ENCODE measurements at regions not wholly inside any gene's neighbourhood (a gene's known extent, or its start where the extent isn't known, plus 50 kb on each side); places are given as distances from the start of the nearest gene placed in this dataset.
"Not testable (repeated sequence)": the region's sequence is repeated elsewhere in the genome, so short reads cannot be mapped to it uniquely, and the experiment has no call there.

DNA sequence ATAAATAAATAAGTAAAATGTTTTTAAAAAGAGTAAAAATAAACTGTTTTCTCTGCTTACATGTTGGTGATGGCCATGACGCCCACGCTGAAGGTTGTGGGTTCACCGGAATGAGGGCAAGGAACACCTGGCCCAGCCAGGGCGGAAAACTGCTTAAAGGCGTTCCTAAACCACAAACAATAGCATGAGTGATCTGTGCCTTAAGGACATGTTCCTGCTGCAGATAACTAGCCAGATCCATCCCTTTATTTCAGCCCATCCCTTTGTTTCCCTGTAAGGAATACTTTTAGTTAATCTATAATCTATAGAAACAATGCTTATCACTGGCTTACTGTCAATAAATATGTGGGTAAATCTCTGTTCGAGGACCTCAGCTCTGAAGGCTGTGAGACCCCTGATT, 63.3 kb upstream of the CEP78 start:
- H3K9ac ChIP-seq (ENCODE audit: low read length in 2 of 2); H3K36me3 ChIP-seq (ENCODE audit: control insufficient read depth in 2 of 2, insufficient read depth in 2 of 2, low read length in 2 of 2); H3K9me3 ChIP-seq (ENCODE audit: control insufficient read depth in 2 of 2, low read length in 2 of 2); H3K4me3 ChIP-seq (ENCODE audit: low read length in 2 of 2); H3K4me1 ChIP-seq (ENCODE audit: control insufficient read depth, insufficient read depth, low read length); H3K27me3 ChIP-seq (ENCODE audit: control insufficient read depth in 1 of 2, insufficient read depth in 2 of 2, low read length in 2 of 2); H3K27ac ChIP-seq (ENCODE audit: low read length): not testable (repeated sequence)

DNA sequence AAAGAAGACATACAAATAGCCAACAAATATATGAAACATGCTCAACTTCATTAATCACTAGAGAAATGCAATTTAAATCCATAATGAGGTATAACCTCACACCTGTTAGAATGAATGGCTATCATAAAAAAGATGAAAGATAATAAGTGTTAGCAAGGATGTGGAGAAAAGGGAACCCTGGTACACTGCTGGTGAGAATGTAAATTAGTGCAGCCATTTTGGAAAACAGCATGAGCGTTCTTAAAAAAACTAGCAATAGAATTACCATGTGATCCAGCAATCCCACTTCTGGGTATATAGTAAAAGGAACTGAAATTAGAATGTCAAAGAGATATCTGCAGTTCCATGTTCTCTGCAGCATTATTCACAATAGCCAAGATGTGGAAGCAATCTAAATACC, 64.2 kb upstream of the CEP78 start:
- no peaks in the 10 kb centered on the region for H3K9me3 ChIP-seq (ENCODE audit: control insufficient read depth in 2 of 2, low read length in 2 of 2)

DNA sequence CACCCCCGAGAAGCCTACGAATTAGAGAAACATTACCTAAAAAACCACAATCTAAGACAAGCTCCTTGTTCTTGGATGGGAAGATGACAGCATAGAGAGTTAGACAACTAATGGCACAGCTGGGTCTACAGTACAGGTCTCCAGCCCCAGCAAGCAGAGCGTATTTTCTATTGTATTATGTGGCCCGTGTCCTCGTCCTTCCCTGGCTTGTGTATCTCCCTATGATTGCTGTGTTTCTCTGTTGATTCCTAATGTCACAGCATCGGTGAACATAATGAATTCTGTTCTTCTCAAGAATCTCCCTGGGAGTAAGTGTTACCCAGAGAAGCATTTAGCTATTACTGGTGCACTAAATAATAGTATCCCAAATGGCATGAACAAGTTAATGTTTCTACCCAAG, 66.8 kb upstream of the CEP78 start:
- no peak overlapping the region for H3K9ac ChIP-seq (ENCODE audit: low read length in 2 of 2)
- H3K9me3 ChIP-seq (ENCODE audit: control insufficient read depth in 2 of 2, low read length in 2 of 2): no peaks in the 10 kb centered on the region
- H3K27me3 ChIP-seq (ENCODE audit: control insufficient read depth in 1 of 2, insufficient read depth in 2 of 2, low read length in 2 of 2): no peaks in the 10 kb centered on the region
- H3K27ac ChIP-seq (ENCODE audit: low read length): no peak overlapping the region
- no peaks in the 10 kb centered on the region for H3K36me3 ChIP-seq (ENCODE audit: control insufficient read depth in 2 of 2, insufficient read depth in 2 of 2, low read length in 2 of 2)
- H3K4me3 ChIP-seq (ENCODE audit: low read length in 2 of 2): no peak overlapping the region
- no peaks in the 10 kb centered on the region for H3K4me1 ChIP-seq (ENCODE audit: control insufficient read depth, insufficient read depth, low read length)

More for the DNA sequence above, 64.2 kb upstream of the CEP78 start:
- H3K9ac ChIP-seq (ENCODE audit: low read length in 2 of 2): no peak overlapping the region
- no peak overlapping the region for H3K4me3 ChIP-seq (ENCODE audit: low read length in 2 of 2)
- no peak overlapping the region for H3K27ac ChIP-seq (ENCODE audit: low read length)
- H3K4me1 ChIP-seq (ENCODE audit: control insufficient read depth, insufficient read depth, low read length): no peaks in the 10 kb centered on the region
- no peaks in the 10 kb centered on the region for H3K36me3 ChIP-seq (ENCODE audit: control insufficient read depth in 2 of 2, insufficient read depth in 2 of 2, low read length in 2 of 2)
- H3K27me3 ChIP-seq (ENCODE audit: control insufficient read depth in 1 of 2, insufficient read depth in 2 of 2, low read length in 2 of 2): no peaks in the 10 kb centered on the region

DNA sequence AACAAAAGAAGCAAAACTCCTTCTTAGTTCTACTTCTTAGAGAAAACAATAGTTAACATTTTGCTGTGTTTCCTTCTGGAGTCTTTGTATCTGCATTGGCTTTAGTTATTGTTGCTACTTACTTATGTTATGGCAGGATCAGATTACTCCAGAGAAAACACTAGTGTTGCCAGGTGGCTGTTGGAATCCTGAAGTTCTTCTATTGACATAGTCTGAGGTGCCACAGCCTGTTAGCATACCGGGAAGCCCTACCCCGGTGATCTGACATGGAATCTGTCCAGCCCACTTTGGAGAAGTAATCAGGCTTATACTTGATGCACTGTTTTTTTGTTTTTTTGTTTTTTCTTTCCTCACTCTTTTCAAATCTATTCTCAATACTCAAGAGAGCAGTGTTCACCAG, 68.5 kb upstream of the CEP78 start:
- Histone ChIP-seq H3K27ac (ENCODE audit: low read length) (no peak overlapping the region), H3K9ac (ENCODE audit: low read length in 2 of 2) (no peak overlapping the region), H3K4me3 (ENCODE audit: low read length in 2 of 2) (no peak overlapping the region), H3K36me3 (ENCODE audit: control insufficient read depth in 2 of 2, insufficient read depth in 2 of 2, low read length in 2 of 2) (no peaks in the 10 kb centered on the region), H3K4me1 (ENCODE audit: control insufficient read depth, insufficient read depth, low read length) (no peaks in the 10 kb centered on the region), H3K9me3 (ENCODE audit: control insufficient read depth in 2 of 2, low read length in 2 of 2) (peaks cover 0 to 2% of the 10 kb centered on the region in 2 donors), H3K27me3 (ENCODE audit: control insufficient read depth in 1 of 2, insufficient read depth in 2 of 2, low read length in 2 of 2) (no peaks in the 10 kb centered on the region)

DNA sequence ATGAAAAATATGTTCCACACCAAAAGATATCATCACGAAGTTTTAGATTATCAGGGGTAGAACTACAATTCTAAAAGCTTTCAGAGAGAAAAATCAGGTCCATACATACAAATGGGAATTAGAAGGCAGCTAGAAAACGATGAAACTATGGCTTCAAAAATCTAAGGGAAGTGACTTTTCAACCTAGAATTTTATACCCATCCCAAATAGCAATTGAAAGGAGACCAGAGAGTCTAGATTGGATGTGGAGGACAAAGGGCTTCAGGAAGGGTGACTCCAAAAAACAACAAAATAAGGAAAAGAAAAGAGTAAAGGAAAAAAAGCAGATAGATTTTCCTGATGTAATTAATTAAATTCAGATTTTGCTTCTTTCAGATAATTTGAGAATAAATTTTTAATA, 72.0 kb upstream of the CEP78 start:
- no peak overlapping the region for H3K9ac ChIP-seq (ENCODE audit: low read length in 2 of 2)

DNA sequence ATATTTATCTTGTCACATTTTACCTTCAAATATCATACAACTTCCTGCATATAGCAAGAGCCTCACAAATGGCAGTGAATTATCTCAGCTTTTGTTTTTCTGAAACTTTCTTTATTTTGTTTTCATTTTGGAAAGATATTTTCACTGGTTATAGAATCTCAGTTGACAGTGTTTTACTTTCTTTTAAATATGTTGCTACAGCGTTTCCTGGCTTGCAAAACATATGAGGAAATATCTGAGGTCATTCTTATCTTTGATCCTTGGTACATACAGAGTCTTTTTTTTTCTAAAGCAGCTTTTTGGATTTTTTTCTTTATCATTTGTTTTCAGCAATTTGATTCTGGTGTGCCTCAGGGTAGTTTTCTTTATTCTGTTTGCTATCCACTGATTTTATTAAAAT, 77.6 kb upstream of the CEP78 start:
- H3K27me3 ChIP-seq (ENCODE audit: control insufficient read depth in 1 of 2, insufficient read depth in 2 of 2, low read length in 2 of 2): no peaks in the 10 kb centered on the region
- no peak overlapping the region for H3K27ac ChIP-seq (ENCODE audit: low read length)
- no peaks in the 10 kb centered on the region for H3K9me3 ChIP-seq (ENCODE audit: control insufficient read depth in 2 of 2, low read length in 2 of 2)
- H3K9ac ChIP-seq (ENCODE audit: low read length in 2 of 2): no peak overlapping the region
- no peaks in the 10 kb centered on the region for H3K36me3 ChIP-seq (ENCODE audit: control insufficient read depth in 2 of 2, insufficient read depth in 2 of 2, low read length in 2 of 2)
- H3K4me3 ChIP-seq (ENCODE audit: low read length in 2 of 2): no peak overlapping the region
- H3K4me1 ChIP-seq (ENCODE audit: control insufficient read depth, insufficient read depth, low read length): no peaks in the 10 kb centered on the region

More for the DNA sequence above, 72.0 kb upstream of the CEP78 start:
- H3K4me1 ChIP-seq (ENCODE audit: control insufficient read depth, insufficient read depth, low read length): no peaks in the 10 kb centered on the region
- H3K27me3 ChIP-seq (ENCODE audit: control insufficient read depth in 1 of 2, insufficient read depth in 2 of 2, low read length in 2 of 2): no peaks in the 10 kb centered on the region
- no peaks in the 10 kb centered on the region for H3K36me3 ChIP-seq (ENCODE audit: control insufficient read depth in 2 of 2, insufficient read depth in 2 of 2, low read length in 2 of 2)
- no peak overlapping the region for H3K4me3 ChIP-seq (ENCODE audit: low read length in 2 of 2)
- H3K9me3 ChIP-seq (ENCODE audit: control insufficient read depth in 2 of 2, low read length in 2 of 2): peaks cover 0 to 2% of the 10 kb centered on the region in 2 donors
- H3K27ac ChIP-seq (ENCODE audit: low read length): no peak overlapping the region

DNA sequence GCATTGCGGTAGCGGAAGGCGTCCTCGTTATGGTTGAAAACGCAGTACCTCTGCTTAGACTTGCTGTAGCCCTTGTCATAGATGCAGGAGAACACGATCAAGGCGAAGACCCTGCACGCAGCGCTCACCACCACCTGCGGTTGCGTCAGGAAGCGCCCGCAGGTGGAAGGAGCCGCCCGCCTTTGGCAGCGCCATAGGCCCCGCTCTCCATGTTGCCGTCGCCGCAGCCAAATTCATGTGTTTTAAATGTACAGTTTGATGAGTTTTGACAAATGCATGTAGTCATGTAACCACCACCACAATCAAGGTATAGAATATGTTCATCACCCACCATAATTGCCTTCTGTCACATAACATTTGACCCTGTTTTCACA, 84.9 kb upstream of the CEP78 start:
- Histone ChIP-seq H3K27me3 (ENCODE audit: control insufficient read depth in 1 of 2, insufficient read depth in 2 of 2, low read length in 2 of 2) (no peaks in the 10 kb centered on the region), H3K4me1 (ENCODE audit: control insufficient read depth, insufficient read depth, low read length) (no peaks in the 10 kb centered on the region), H3K9ac (ENCODE audit: low read length in 2 of 2) (no peak overlapping the region), H3K4me3 (ENCODE audit: low read length in 2 of 2) (no peak overlapping the region), H3K9me3 (ENCODE audit: control insufficient read depth in 2 of 2, low read length in 2 of 2) (no peaks in the 10 kb centered on the region), H3K27ac (ENCODE audit: low read length) (no peak overlapping the region), H3K36me3 (ENCODE audit: control insufficient read depth in 2 of 2, insufficient read depth in 2 of 2, low read length in 2 of 2) (no peaks in the 10 kb centered on the region)

DNA sequence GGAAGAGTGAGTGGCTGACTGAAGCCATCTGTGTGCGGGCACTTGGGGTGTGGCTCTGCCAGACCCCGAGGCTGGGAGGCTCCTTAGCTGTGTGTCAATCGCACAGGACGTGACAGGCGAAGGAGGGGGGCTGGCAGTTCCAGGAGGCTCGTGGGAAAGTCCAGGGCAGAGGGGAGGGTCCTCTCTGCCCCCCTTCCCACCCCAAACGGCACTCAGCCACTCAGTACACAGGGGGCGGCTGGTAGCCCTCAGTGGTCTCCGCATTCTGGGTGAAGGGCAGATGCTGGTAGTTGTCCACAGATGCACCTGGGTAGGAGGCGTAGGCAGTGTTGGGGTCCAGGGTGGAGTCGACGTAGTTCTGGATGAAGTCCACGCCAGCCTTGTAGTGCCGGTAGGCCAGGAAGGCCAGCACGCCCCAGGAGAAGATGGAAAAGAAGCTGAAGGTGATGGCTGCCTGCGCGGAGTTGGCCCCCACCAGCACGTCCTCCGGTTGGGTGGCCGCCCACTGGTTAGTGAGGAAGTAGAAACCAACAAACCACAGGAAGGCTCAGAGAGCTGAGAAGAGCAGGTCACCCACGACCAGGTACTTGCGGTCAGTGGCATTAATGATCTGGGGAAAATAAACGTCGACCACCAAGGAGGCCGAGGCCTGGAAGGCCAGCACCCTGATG, 85.4 kb upstream of the CEP78 start:
- Histone ChIP-seq H3K9me3 (ENCODE audit: control insufficient read depth in 2 of 2, low read length in 2 of 2) (no peaks in the 10 kb centered on the region), H3K4me1 (ENCODE audit: control insufficient read depth, insufficient read depth, low read length) (no peaks in the 10 kb centered on the region), H3K4me3 (ENCODE audit: low read length in 2 of 2) (no peak overlapping the region), H3K27me3 (ENCODE audit: control insufficient read depth in 1 of 2, insufficient read depth in 2 of 2, low read length in 2 of 2) (no peaks in the 10 kb centered on the region), H3K36me3 (ENCODE audit: control insufficient read depth in 2 of 2, insufficient read depth in 2 of 2, low read length in 2 of 2) (no peaks in the 10 kb centered on the region), H3K27ac (ENCODE audit: low read length) (no peak overlapping the region), H3K9ac (ENCODE audit: low read length in 2 of 2) (no peak overlapping the region)

DNA sequence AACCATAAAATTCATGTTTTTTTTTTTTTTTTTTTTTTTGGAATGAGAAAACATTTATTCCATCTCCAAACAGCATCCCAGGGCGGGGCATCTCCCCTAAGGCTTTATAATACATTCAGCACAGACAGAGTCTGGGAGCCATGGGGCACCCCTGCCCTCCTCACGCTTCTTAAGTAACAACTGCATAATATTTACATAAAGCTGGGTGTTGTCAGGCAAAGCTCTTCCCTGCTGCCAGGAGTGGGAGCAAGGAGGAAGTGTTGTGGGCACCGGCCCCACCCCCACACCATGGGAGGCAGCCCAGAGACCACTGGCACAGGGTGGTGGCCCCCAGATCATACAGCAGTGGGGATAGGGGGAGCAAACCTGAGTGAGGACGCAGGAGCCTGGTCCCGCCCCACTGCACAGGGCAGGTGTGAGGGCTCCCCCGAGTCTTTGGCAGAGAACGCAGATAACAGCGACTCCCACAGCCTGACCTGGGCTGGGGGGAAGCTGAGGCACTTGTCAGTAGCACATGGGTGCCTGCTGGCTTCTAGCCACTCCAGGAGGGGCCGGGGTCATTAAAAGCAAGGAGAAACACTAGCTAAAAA, 86.1 kb upstream of the CEP78 start:
- Histone ChIP-seq H3K27ac (ENCODE audit: low read length) (no peak overlapping the region), H3K4me1 (ENCODE audit: control insufficient read depth, insufficient read depth, low read length) (no peaks in the 10 kb centered on the region), H3K9me3 (ENCODE audit: control insufficient read depth in 2 of 2, low read length in 2 of 2) (no peaks in the 10 kb centered on the region), H3K4me3 (ENCODE audit: low read length in 2 of 2) (no peak overlapping the region), H3K36me3 (ENCODE audit: control insufficient read depth in 2 of 2, insufficient read depth in 2 of 2, low read length in 2 of 2) (no peaks in the 10 kb centered on the region), H3K9ac (ENCODE audit: low read length in 2 of 2) (no peak overlapping the region), H3K27me3 (ENCODE audit: control insufficient read depth in 1 of 2, insufficient read depth in 2 of 2, low read length in 2 of 2) (no peaks in the 10 kb centered on the region)

DNA sequence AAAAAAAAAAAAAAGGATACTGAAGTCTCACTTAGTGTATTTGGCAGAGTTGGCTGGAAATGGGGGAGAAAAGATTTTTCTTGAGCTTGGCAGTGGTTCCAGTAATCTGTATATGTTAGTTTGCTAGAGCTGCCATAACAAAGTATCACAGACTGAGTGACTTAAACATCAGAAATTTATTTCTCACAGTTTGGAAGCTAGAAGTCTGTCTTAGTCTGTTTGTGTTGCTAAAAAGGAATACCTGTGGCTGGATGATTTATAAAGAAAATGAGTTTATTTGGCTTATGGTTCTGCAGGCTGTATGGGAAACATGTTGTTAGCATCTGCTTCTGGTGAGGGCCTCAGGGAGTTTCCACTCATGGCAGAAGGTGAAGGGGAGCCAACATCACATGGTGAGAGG, 89.6 kb upstream of the CEP78 start:
- no peaks in the 10 kb centered on the region for H3K4me1 ChIP-seq (ENCODE audit: control insufficient read depth, insufficient read depth, low read length)
- H3K9ac ChIP-seq (ENCODE audit: low read length in 2 of 2): no peak overlapping the region
- no peaks in the 10 kb centered on the region for H3K36me3 ChIP-seq (ENCODE audit: control insufficient read depth in 2 of 2, insufficient read depth in 2 of 2, low read length in 2 of 2)
- H3K9me3 ChIP-seq (ENCODE audit: control insufficient read depth in 2 of 2, low read length in 2 of 2): peaks cover 3 to 4% of the 10 kb centered on the region in 2 donors
- H3K4me3 ChIP-seq (ENCODE audit: low read length in 2 of 2): no peak overlapping the region
- no peaks in the 10 kb centered on the region for H3K27me3 ChIP-seq (ENCODE audit: control insufficient read depth in 1 of 2, insufficient read depth in 2 of 2, low read length in 2 of 2)
- H3K27ac ChIP-seq (ENCODE audit: low read length): no peak overlapping the region

DNA sequence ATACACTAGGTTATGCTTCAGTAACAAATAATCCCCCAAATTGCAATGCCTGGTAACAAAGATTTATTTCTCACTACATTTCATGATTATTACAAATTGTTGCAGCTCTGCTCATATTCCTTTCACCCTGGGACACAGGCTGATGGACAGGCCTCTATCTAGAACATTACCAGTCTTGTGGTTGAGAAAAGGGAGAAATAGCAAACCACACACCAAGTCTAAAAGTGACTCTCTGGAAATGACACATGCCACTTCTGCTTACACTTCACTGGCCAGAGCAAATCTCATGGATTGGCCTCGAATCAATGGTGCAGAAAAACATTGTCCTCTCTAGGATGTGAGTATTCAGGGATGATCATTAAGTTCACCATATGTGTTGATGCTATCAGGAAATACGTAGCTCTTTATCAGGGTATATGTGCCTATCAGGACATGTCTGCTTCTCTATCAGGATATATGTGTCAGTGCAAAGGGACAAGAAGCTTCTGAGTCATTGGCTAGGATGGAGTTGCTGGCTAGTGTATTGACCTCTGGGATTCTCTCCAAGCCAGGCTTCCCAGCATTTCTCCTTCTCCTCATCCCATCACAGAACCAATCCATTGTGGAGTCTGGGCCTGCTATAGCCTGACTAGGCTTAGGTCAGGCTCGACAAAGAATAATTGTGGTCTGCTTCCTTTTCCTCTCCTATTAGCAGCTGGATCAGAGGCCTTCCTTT, 91.1 kb upstream of the CEP78 start:
- H3K4me3 ChIP-seq (ENCODE audit: low read length in 2 of 2): no peak overlapping the region
- no peak overlapping the region for H3K9ac ChIP-seq (ENCODE audit: low read length in 2 of 2)
- H3K4me1 ChIP-seq (ENCODE audit: control insufficient read depth, insufficient read depth, low read length): no peaks in the 10 kb centered on the region
- H3K36me3 ChIP-seq (ENCODE audit: control insufficient read depth in 2 of 2, insufficient read depth in 2 of 2, low read length in 2 of 2): no peaks in the 10 kb centered on the region
- H3K27ac ChIP-seq (ENCODE audit: low read length): no peak overlapping the region
- H3K27me3 ChIP-seq (ENCODE audit: control insufficient read depth in 1 of 2, insufficient read depth in 2 of 2, low read length in 2 of 2): no peaks in the 10 kb centered on the region
- H3K9me3 ChIP-seq (ENCODE audit: control insufficient read depth in 2 of 2, low read length in 2 of 2): peaks cover 3 to 4% of the 10 kb centered on the region in 2 donors

All from stomach smooth muscle (tissue), 2 donors.